HCT116 (cell line): ENCODE measurements at regions not wholly inside any gene's neighbourhood (a gene's known extent, or its start where the extent isn't known, plus 50 kb on each side); places are given as distances from the start of the nearest gene placed in this dataset.

ENCODE experiments used
- ATAC-seq: fragments of 200-7000 bp; cut with Tn5 transposase; 2 replicates; pipeline ENCODE4 v1.9.1; 2020; ENCODE audit warnings: mild to moderate bottlenecking, moderate library complexity
- BruUV-seq: library from RNA; stranded (reverse); fragments of 400-500 nt; replicated peaks from 2 replicates; lab custom pipeline; 2021; lab: Mats Ljungman, UMichigan
- CTCF ChIA-PET: fragments of 300-600 bp; sonication (Branson Sonifier 250); formaldehyde crosslinking; loops from one replicate; lab custom pipeline; 2021; ENCODE audit warnings: antibody characterized with exemption; lab: Charles Lee
- POLR2A ChIA-PET: fragments of 300-600, 350-600 bp; sonication (Branson Sonifier 250); formaldehyde crosslinking; loops from one replicate; lab custom pipeline; 2021; ENCODE audit warnings: antibody characterized with exemption; lab: Charles Lee
- RAD21 ChIA-PET, 2 experiments: fragments of 300-600 bp; sonication (Branson Sonifier 250); formaldehyde crosslinking; loops; one replicate each; lab custom pipeline; 2023; ENCODE audit warnings: low total read pairs in 2 of 2; ENCODE audit not compliant: uncharacterized antibody in 2 of 2, unreplicated experiment in 2 of 2, low non-redundant PET in 1 of 2; lab: Charles Lee
- DNase-seq: peaks from one replicate; pipeline ENCODE4 v3.0.0-alpha.2; 2010; ENCODE audit warnings: low read depth, low spot score
- H2AFZ ChIP-seq: fragments of 200-600 bp; shearing (Covaris generic), sonication (generic); 2 replicates; pipeline ENCODE4 v1.6.1; 2017; ENCODE audit warnings: low read depth, mixed run types, mixed read lengths, antibody characterized with exemption, low read length; ENCODE audit not compliant: poor library complexity, severe bottlenecking
- H3K27ac ChIP-seq: 2 replicates; pipeline ENCODE4 v1.5.1; 2012; ENCODE audit warnings: low read depth, low read length
- H3K27me3 ChIP-seq: fragments of 200-600 bp; sonication (generic); 2 replicates; pipeline ENCODE4 v1.6.1; 2016; ENCODE audit warnings: mixed run types, low read length, mixed read lengths; ENCODE audit not compliant: insufficient read depth
- H3K36me3 ChIP-seq, 2 experiments: fragments of 200-500 bp in 1 of 2; fragments of 200-600 bp in 1 of 2; sonication (Bioruptor generic) in 1 of 2; sonication (generic) in 1 of 2; 2 replicates each; pipeline versions ENCODE4 v1.5.1 to v1.6.1; 2014 to 2016; ENCODE audit warnings: low read length in 2 of 2, inconsistent platforms in 1 of 2, mixed read lengths in 1 of 2, mixed run types in 1 of 2; ENCODE audit not compliant: insufficient read depth in 2 of 2, control insufficient read depth in 1 of 2
- H3K4me1 ChIP-seq, 2 experiments: fragments of 200-600 bp in 1 of 2; sonication (generic) in 1 of 2; 2 replicates each; pipeline versions ENCODE4 v1.5.1 to v1.6.1; 2012 to 2017; ENCODE audit warnings: low read length in 2 of 2, inconsistent platforms in 1 of 2, mild to moderate bottlenecking in 1 of 2, mixed read lengths in 1 of 2, mixed run types in 1 of 2, moderate library complexity in 1 of 2; ENCODE audit not compliant: insufficient read depth in 2 of 2, control insufficient read depth in 1 of 2
- H3K4me2 ChIP-seq: fragments of 200-600 bp; sonication (generic); 2 replicates; pipeline ENCODE4 v1.6.1; 2017; ENCODE audit warnings: mixed run types, low read length, mixed read lengths
- H3K4me3 ChIP-seq, 2 experiments: fragments of 200-600 bp in 1 of 2; sonication (generic) in 1 of 2; replicated peaks in 1 of 2; 2 replicates each; pipeline ENCODE4 v1.5.1; 2011 to 2016; ENCODE audit warnings: low read length in 2 of 2, control low read depth in 1 of 2, low read depth in 1 of 2, mild to moderate bottlenecking in 1 of 2, mixed read lengths in 1 of 2, mixed run types in 1 of 2
- H3K79me2 ChIP-seq: fragments of 200-600 bp; sonication (generic); 2 replicates; pipeline ENCODE4 v1.6.1; 2017; ENCODE audit warnings: mild to moderate bottlenecking, mixed run types, low read length, moderate library complexity, mixed read lengths; ENCODE audit not compliant: insufficient read depth
- H3K9ac ChIP-seq: fragments of 200-600 bp; sonication (generic); 2 replicates; pipeline ENCODE4 v1.6.1; 2016; ENCODE audit warnings: low read length, mixed read lengths
- H3K9me2 ChIP-seq: fragments of 200-600 bp; sonication (generic), shearing (Covaris generic); 2 replicates; pipeline ENCODE4 v1.6.1; 2017; ENCODE audit warnings: mixed run types, mild to moderate bottlenecking, moderate library complexity; ENCODE audit not compliant: insufficient read depth
- H3K9me3 ChIP-seq, 2 experiments: fragments of 200-500 bp in 1 of 2; fragments of 200-600 bp in 1 of 2; sonication (Bioruptor generic) in 1 of 2; sonication (generic) in 1 of 2; 2 replicates each; pipeline ENCODE4 v1.6.1; 2014 to 2017; ENCODE audit warnings: low read length in 2 of 2, mixed read lengths in 2 of 2, inconsistent platforms in 1 of 2, low read depth in 1 of 2, mild to moderate bottlenecking in 1 of 2, mixed run types in 1 of 2, moderate library complexity in 1 of 2; ENCODE audit not compliant: control insufficient read depth in 1 of 2, insufficient read depth in 1 of 2
- H4K20me1 ChIP-seq: fragments of 200-600 bp; sonication (generic), shearing (Covaris generic); 2 replicates; pipeline ENCODE4 v1.6.1; 2017; ENCODE audit warnings: mixed run types, mild to moderate bottlenecking, moderate library complexity; ENCODE audit not compliant: insufficient read depth
- CBX3 ChIP-seq: IDR thresholded peaks from 2 replicates; pipeline ENCODE4 v1.6.1; 2012; ENCODE audit warnings: low read depth
- CEBPB ChIP-seq: IDR thresholded peaks from 2 replicates; pipeline ENCODE4 v1.6.1; 2012; ENCODE audit warnings: low read depth
- CTCF ChIP-seq, 3 experiments: fragments of 200-600 bp in 1 of 3; sonication (generic) in 1 of 3; IDR thresholded peaks in 2 of 3; conservative IDR thresholded peaks in 1 of 3; 2 replicates each; pipeline ENCODE4 v1.5.1; 2012 to 2017; ENCODE audit warnings: low read depth in 2 of 3, low read length in 2 of 3, antibody characterized with exemption in 1 of 3, borderline replicate concordance in 1 of 3, control low read depth in 1 of 3, mild to moderate bottlenecking in 1 of 3, mixed read lengths in 1 of 3, mixed run types in 1 of 3, moderate library complexity in 1 of 3; ENCODE audit not compliant: insufficient read depth in 1 of 3
- EZH2phosphoT487 ChIP-seq: fragments of 200-600 bp; IDR thresholded peaks from 2 replicates; pipeline ENCODE4 v1.6.1; 2018; ENCODE audit warnings: antibody characterized with exemption, borderline replicate concordance
- POLR2AphosphoS5 ChIP-seq: IDR thresholded peaks from 2 replicates; pipeline ENCODE4 v1.6.1; 2011; ENCODE audit warnings: mild to moderate bottlenecking, low read depth, low read length, moderate library complexity
- intact Hi-C: fragments of 100-400 bp; cut with micrococcal nuclease; formaldehyde crosslinking; loops from 2 replicates; pipeline ENCODE4 v1.10.0; 2022
- TF ChIP-seq, protein P1 (sequence below): IDR thresholded peaks from 2 replicates; pipeline ENCODE4 v1.6.1; 2012; ENCODE audit warnings: low read depth

- no peak for TF ChIP-seq CEBPB
- no peak for TF ChIP-seq EZH2phosphoT487
- TF ChIP-seq CTCF (IDR thresholded peaks at IDR 0.05 in 2 of 3, conservative IDR thresholded peaks at IDR 0.05 in 1 of 3; ENCODE audit: borderline replicate concordance in 1 of 3, insufficient read depth in 1 of 3, low read depth in 2 of 3, low read length in 2 of 3), result no peak
- no peak for TF ChIP-seq POLR2AphosphoS5
- TF ChIP-seq, protein P1, sequence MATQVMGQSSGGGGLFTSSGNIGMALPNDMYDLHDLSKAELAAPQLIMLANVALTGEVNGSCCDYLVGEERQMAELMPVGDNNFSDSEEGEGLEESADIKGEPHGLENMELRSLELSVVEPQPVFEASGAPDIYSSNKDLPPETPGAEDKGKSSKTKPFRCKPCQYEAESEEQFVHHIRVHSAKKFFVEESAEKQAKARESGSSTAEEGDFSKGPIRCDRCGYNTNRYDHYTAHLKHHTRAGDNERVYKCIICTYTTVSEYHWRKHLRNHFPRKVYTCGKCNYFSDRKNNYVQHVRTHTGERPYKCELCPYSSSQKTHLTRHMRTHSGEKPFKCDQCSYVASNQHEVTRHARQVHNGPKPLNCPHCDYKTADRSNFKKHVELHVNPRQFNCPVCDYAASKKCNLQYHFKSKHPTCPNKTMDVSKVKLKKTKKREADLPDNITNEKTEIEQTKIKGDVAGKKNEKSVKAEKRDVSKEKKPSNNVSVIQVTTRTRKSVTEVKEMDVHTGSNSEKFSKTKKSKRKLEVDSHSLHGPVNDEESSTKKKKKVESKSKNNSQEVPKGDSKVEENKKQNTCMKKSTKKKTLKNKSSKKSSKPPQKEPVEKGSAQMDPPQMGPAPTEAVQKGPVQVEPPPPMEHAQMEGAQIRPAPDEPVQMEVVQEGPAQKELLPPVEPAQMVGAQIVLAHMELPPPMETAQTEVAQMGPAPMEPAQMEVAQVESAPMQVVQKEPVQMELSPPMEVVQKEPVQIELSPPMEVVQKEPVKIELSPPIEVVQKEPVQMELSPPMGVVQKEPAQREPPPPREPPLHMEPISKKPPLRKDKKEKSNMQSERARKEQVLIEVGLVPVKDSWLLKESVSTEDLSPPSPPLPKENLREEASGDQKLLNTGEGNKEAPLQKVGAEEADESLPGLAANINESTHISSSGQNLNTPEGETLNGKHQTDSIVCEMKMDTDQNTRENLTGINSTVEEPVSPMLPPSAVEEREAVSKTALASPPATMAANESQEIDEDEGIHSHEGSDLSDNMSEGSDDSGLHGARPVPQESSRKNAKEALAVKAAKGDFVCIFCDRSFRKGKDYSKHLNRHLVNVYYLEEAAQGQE, result no peak
- no peak for TF ChIP-seq CBX3
- RAD21 ChIA-PET, result interaction anchor here in 1 of 2 experiments (1.0 kb wide), 1 partner anchor 204 kb away, joined by 3 read pairs; no protein-coding TSS in a partner anchor
- POLR2A ChIA-PET, result no interaction called here
Measured at GRCh38 chr11:13168271-13168670, 109.3 kb upstream of the BMAL1 start.

More at GRCh38 chr11:13168271-13168670, 109.3 kb upstream of the BMAL1 start:
- H3K79me2 ChIP-seq, result no peaks in the 10 kb centered on the region
- no peak overlapping the region for H3K4me3 ChIP-seq
- no peaks in the 10 kb centered on the region for H3K27me3 ChIP-seq
- ATAC-seq, result peak; percentile 25; the same call in 1 of the 2 replicates
- H4K20me1 ChIP-seq, result no peaks in the 10 kb centered on the region
- DNase-seq, result no peak
- CTCF ChIA-PET, result interaction anchor here (1.4 kb wide), 1 partner anchor 880 kb away, joined by 4 read pairs; no protein-coding TSS in a partner anchor
- intact Hi-C loops, result no loop called here
- peaks cover 14 to 24% of the 10 kb centered on the region in 2 experiments for H3K4me1 ChIP-seq
- no TSS peak for BruUV-seq
- no peak overlapping the region for H3K4me2 ChIP-seq
- no peak overlapping the region for H3K9ac ChIP-seq
- no peak overlapping the region for H3K27ac ChIP-seq
- no peaks in the 10 kb centered on the region for H3K9me3 ChIP-seq
- H3K9me2 ChIP-seq, result no peaks in the 10 kb centered on the region
- no peak overlapping the region for H2AFZ ChIP-seq
- no peaks in the 10 kb centered on the region for H3K36me3 ChIP-seq
